Progenitor cell of endocrine pancreas (in vitro differentiated cells): ENCODE measurements at regions not wholly inside any gene's neighbourhood (a gene's known extent, or its start where the extent isn't known, plus 50 kb on each side); places are given as distances from the start of the nearest gene placed in this dataset.
"Not testable (repeated sequence)": the region's sequence is repeated elsewhere in the genome, so short reads cannot be mapped to it uniquely, and the experiment has no call there.

Experiments
- DNase-seq: peaks from one replicate; pipeline ENCODE4 v3.0.0; 2021; ENCODE audit warnings: low spot score; ENCODE audit not compliant: unreplicated experiment
- H3K27ac Mint-ChIP-seq: 2 replicates; pipeline ENCODE4 v1.8.0; 2021; ENCODE audit warnings: mild to moderate bottlenecking, moderate library complexity, mixed read lengths
- H3K27me3 Mint-ChIP-seq: 2 replicates; pipeline ENCODE4 v1.8.0; 2021; ENCODE audit warnings: mixed read lengths
- H3K36me3 Mint-ChIP-seq: 2 replicates; pipeline ENCODE4 v1.8.0; 2022; ENCODE audit warnings: mixed read lengths; ENCODE audit not compliant: insufficient read depth
- H3K4me1 Mint-ChIP-seq: 2 replicates; pipeline ENCODE4 v1.8.0; 2021; ENCODE audit warnings: low read depth, mixed read lengths
- H3K4me3 Mint-ChIP-seq: 2 replicates; pipeline ENCODE4 v1.8.0; 2021; ENCODE audit warnings: low read depth, mild to moderate bottlenecking, moderate library complexity, mixed read lengths
- H3K9me3 Mint-ChIP-seq: 2 replicates; pipeline ENCODE4 v1.8.0; 2021; ENCODE audit warnings: low read depth, mixed read lengths
- TF ChIP-seq, protein P1 (sequence below): fragments of 200-600 bp; sonication (generic); IDR thresholded peaks from one replicate; pipeline ENCODE4 v1.5.0; 2021; ENCODE audit warnings: antibody characterized with exemption, mild to moderate bottlenecking; ENCODE audit not compliant: unreplicated experiment

GRCh38 chr16:60635548-60635947, 1400.7 kb downstream of the CDH8 start:
- Mint-ChIP-seq H3K27ac (no peak overlapping the region), H3K4me3 (no peak overlapping the region), H3K4me1 (no peaks in the 10 kb centered on the region), H3K36me3 (no peaks in the 10 kb centered on the region), H3K27me3 (no peaks in the 10 kb centered on the region), H3K9me3 (peaks cover 11% of the 10 kb centered on the region)
- TF ChIP-seq, protein P1, sequence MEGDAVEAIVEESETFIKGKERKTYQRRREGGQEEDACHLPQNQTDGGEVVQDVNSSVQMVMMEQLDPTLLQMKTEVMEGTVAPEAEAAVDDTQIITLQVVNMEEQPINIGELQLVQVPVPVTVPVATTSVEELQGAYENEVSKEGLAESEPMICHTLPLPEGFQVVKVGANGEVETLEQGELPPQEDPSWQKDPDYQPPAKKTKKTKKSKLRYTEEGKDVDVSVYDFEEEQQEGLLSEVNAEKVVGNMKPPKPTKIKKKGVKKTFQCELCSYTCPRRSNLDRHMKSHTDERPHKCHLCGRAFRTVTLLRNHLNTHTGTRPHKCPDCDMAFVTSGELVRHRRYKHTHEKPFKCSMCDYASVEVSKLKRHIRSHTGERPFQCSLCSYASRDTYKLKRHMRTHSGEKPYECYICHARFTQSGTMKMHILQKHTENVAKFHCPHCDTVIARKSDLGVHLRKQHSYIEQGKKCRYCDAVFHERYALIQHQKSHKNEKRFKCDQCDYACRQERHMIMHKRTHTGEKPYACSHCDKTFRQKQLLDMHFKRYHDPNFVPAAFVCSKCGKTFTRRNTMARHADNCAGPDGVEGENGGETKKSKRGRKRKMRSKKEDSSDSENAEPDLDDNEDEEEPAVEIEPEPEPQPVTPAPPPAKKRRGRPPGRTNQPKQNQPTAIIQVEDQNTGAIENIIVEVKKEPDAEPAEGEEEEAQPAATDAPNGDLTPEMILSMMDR = no peak
- DNase-seq = no peak

- DNase-seq = no peak
These were observed 1424.4 kb downstream of the CDH8 start for GRCh38 chr16:60611844-60612243.

DNA sequence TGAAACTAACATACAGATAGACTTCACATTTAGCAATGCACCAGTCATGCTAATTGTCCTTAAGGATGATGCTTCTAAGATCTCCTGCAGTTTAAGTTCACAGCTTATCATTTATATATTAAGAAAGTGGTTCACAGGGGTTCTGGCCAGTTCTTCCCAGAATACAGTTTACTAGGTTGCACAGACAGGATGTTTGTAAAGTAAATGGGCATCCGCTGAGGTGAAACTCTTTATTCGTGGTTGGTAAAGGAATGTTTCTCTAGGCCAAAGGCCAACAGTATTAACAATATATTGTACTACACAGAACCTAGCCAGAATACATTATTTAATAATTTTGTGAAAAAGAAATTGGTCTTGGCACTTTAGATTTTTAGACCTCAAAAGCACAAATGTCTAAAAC, 1427.3 kb downstream of the CDH8 start:
- no peak overlapping the region for H3K4me3 Mint-ChIP-seq
- no peak overlapping the region for H3K27ac Mint-ChIP-seq

More at GRCh38 chr16:60611844-60612243, 1424.4 kb downstream of the CDH8 start:
- Mint-ChIP-seq H3K36me3 (no peaks in the 10 kb centered on the region), H3K4me1 (no peaks in the 10 kb centered on the region), H3K4me3 (no peak overlapping the region), H3K9me3 (no peaks in the 10 kb centered on the region), H3K27me3 (no peaks in the 10 kb centered on the region), H3K27ac (no peak overlapping the region)
- TF ChIP-seq, protein P1 = no peak

DNA sequence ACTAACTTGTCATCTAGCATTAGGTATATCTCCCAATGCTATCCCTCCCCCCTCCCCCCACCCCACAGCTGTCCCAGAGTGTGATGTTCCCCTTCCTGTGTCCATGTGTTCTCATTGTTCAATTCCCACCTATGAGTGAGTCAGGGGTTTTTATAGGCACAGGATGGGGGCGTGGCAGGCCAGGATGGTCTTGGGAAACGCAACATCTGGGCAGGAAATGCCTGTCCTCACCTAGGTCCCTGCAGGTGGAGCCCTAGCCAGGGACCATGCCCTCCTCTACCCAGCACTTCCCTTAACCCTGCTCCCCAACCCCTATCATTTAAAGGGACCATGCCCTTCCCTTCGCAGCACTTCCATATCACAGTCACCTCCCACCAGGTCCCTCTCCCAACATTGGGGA, 1430.6 kb downstream of the CDH8 start:
- not testable (repeated sequence) for H3K9me3 Mint-ChIP-seq, H3K27me3 Mint-ChIP-seq, H3K4me3 Mint-ChIP-seq, DNase-seq, H3K27ac Mint-ChIP-seq, H3K4me1 Mint-ChIP-seq, H3K36me3 Mint-ChIP-seq

More for the DNA sequence above, 1427.3 kb downstream of the CDH8 start:
- Mint-ChIP-seq H3K36me3 (no peaks in the 10 kb centered on the region), H3K9me3 (no peaks in the 10 kb centered on the region), H3K27me3 (no peaks in the 10 kb centered on the region), H3K4me1 (no peaks in the 10 kb centered on the region)
- TF ChIP-seq, protein P1 = no peak
- no peak for DNase-seq

- no peak overlapping the region for H3K27ac Mint-ChIP-seq
- H3K27me3 Mint-ChIP-seq = no peaks in the 10 kb centered on the region
- H3K36me3 Mint-ChIP-seq = no peaks in the 10 kb centered on the region
- no peak for DNase-seq
- H3K4me3 Mint-ChIP-seq = no peak overlapping the region
- TF ChIP-seq, protein P1 = no peak
- no peaks in the 10 kb centered on the region for H3K9me3 Mint-ChIP-seq
- no peaks in the 10 kb centered on the region for H3K4me1 Mint-ChIP-seq
These were observed 1431.1 kb downstream of the CDH8 start for GRCh38 chr16:60605176-60605575.

DNA sequence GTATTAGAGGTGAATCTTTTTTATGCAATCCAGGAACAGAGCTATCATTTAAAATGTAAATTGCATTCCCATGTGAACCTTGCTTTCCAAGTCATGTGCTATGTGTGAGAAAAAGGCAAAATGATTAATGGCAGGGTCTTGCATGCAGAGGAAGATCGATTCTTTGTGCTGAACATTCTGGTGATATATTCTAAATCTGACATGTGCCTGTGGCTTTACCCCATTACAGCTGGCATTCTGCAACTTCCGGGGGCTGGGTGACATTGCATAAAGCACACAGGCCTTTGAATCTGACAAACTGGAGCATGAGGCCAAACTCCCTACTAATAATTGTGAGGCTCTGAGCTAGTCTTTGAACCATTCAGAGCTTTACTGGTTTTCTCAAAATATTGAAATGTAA, 1449.7 kb downstream of the CDH8 start:
- Mint-ChIP-seq H3K36me3 (no peaks in the 10 kb centered on the region), H3K4me1 (no peaks in the 10 kb centered on the region), H3K9me3 (peaks cover 3% of the 10 kb centered on the region), H3K27me3 (no peaks in the 10 kb centered on the region), H3K4me3 (no peak overlapping the region), H3K27ac (no peak overlapping the region)
- no peak for DNase-seq
- TF ChIP-seq, protein P1 = no peak
